Astrocyte (in vitro differentiated cells and primary cell): ENCODE measurements at regions not wholly inside any gene's neighbourhood (a gene's known extent, or its start where the extent isn't known, plus 50 kb on each side); places are given as distances from the start of the nearest gene placed in this dataset.
A peak's percentile ranks its signal among the peaks of the same experiment; 100 is the strongest.

Experiments
- DNase-seq: peaks from one replicate; pipeline ENCODE4 v3.0.0-alpha.2; 2010; ENCODE audit warnings: low read depth
- FAIRE-seq: peaks from 2 replicates; lab custom pipeline; 2011; peaks lifted over from hg19 to GRCh38; lab: Jason Lieb, UNC
- H2AFZ ChIP-seq: 2 replicates; pipeline ENCODE4 v1.6.0; 2012; ENCODE audit warnings: low read depth, low read length, inconsistent platforms
- H3K27ac ChIP-seq: 2 replicates; pipeline ENCODE4 v1.5.1; 2011; ENCODE audit warnings: low read depth, low read length, inconsistent platforms
- H3K27me3 ChIP-seq: 2 replicates; pipeline ENCODE4 v1.6.0; 2011; ENCODE audit warnings: low read length, inconsistent platforms; ENCODE audit not compliant: insufficient read depth
- H3K36me3 ChIP-seq: 2 replicates; pipeline ENCODE4 v1.5.1; 2011; ENCODE audit warnings: low read length, inconsistent platforms; ENCODE audit not compliant: insufficient read depth
- H3K4me1 ChIP-seq: 2 replicates; pipeline ENCODE4 v1.5.1; 2011; ENCODE audit warnings: low read length, inconsistent platforms; ENCODE audit not compliant: insufficient read depth
- H3K4me2 ChIP-seq: 2 replicates; pipeline ENCODE4 v1.6.0; 2012; ENCODE audit warnings: low read length, inconsistent platforms
- H3K4me3 ChIP-seq: 2 replicates; pipeline ENCODE4 v1.5.1; 2011; ENCODE audit warnings: low read depth, mild to moderate bottlenecking, low read length, inconsistent platforms; ENCODE audit not compliant: insufficient read depth
- H3K79me2 ChIP-seq: 2 replicates; pipeline ENCODE4 v1.6.0; 2012; ENCODE audit warnings: mild to moderate bottlenecking, low read length, inconsistent platforms; ENCODE audit not compliant: insufficient read depth
- H3K9ac ChIP-seq: 2 replicates; pipeline ENCODE4 v1.6.0; 2012; ENCODE audit warnings: mild to moderate bottlenecking, low read length, inconsistent platforms
- H3K9me3 ChIP-seq: 2 replicates; pipeline ENCODE4 v1.5.1; 2012; ENCODE audit warnings: low read depth, mild to moderate bottlenecking, low read length, inconsistent platforms; ENCODE audit not compliant: insufficient read depth
- H4K20me1 ChIP-seq: 2 replicates; pipeline ENCODE4 v1.6.0; 2012; ENCODE audit warnings: low read length, inconsistent platforms; ENCODE audit not compliant: insufficient read depth
- H3K27ac Mint-ChIP-seq: one replicate; pipeline ENCODE4 v1.8.0; 2021; ENCODE audit warnings: mild to moderate bottlenecking, mixed read lengths; ENCODE audit not compliant: unreplicated experiment
- H3K27me3 Mint-ChIP-seq: one replicate; pipeline ENCODE4 v1.8.0; 2021; ENCODE audit warnings: low read depth, mixed read lengths; ENCODE audit not compliant: unreplicated experiment
- H3K36me3 Mint-ChIP-seq: one replicate; pipeline ENCODE4 v1.8.0; 2021; ENCODE audit warnings: low read depth, mixed read lengths; ENCODE audit not compliant: unreplicated experiment
- H3K4me1 Mint-ChIP-seq: one replicate; pipeline ENCODE4 v1.8.0; 2021; ENCODE audit warnings: low read depth, mixed read lengths; ENCODE audit not compliant: unreplicated experiment
- H3K4me3 Mint-ChIP-seq: one replicate; pipeline ENCODE4 v1.8.0; 2021; ENCODE audit warnings: mild to moderate bottlenecking, moderate library complexity, mixed read lengths; ENCODE audit not compliant: unreplicated experiment
- H3K9me3 Mint-ChIP-seq: one replicate; pipeline ENCODE4 v1.8.0; 2021; ENCODE audit warnings: mild to moderate bottlenecking, mixed read lengths; ENCODE audit not compliant: unreplicated experiment
- CTCF ChIP-seq: IDR thresholded peaks from 2 replicates; pipeline ENCODE4 v1.5.1; 2011; ENCODE audit warnings: low read depth, mild to moderate bottlenecking, inconsistent platforms, low read length, moderate library complexity; ENCODE audit not compliant: insufficient read depth
- EZH2 ChIP-seq: IDR thresholded peaks from 2 replicates; pipeline ENCODE4 v1.6.1; 2012; ENCODE audit warnings: mild to moderate bottlenecking, low read length, inconsistent platforms; ENCODE audit not compliant: insufficient read depth

- Histone ChIP-seq H3K79me2 (no peaks in the 10 kb centered on the region), H3K36me3 (no peaks in the 10 kb centered on the region), H3K9ac (no peak overlapping the region), H3K27me3 (no peaks in the 10 kb centered on the region), H3K27ac (no peak overlapping the region), H3K4me2 (no peak overlapping the region), H3K9me3 (no peaks in the 10 kb centered on the region), H2AFZ (no peak overlapping the region), H3K4me3 (no peak overlapping the region), H4K20me1 (no peaks in the 10 kb centered on the region), H3K4me1 (no peaks in the 10 kb centered on the region)
- Mint-ChIP-seq H3K4me1 (peaks cover 2% of the 10 kb centered on the region), H3K36me3 (peaks cover 1% of the 10 kb centered on the region), H3K27me3 (no peaks in the 10 kb centered on the region), H3K4me3 (no peak overlapping the region), H3K27ac (no peak overlapping the region), H3K9me3 (no peaks in the 10 kb centered on the region)
- TF ChIP-seq CTCF, result no peak
- no peak for TF ChIP-seq EZH2
- FAIRE-seq (no peak), DNase-seq (no peak)
These were observed 719.7 kb upstream of the GRIA3 start for GRCh38 chrX:122464341-122464740.

- H3K27me3 ChIP-seq, result no peaks in the 10 kb centered on the region
- H3K9ac ChIP-seq, result no peak overlapping the region
- Mint-ChIP-seq H3K4me1 (peaks cover 3% of the 10 kb centered on the region), H3K9me3 (no peaks in the 10 kb centered on the region), H3K27ac (no peak overlapping the region), H3K4me3 (no peak overlapping the region), H3K27me3 (no peaks in the 10 kb centered on the region), H3K36me3 (no peaks in the 10 kb centered on the region)
- FAIRE-seq, result peak; percentile 95
- TF ChIP-seq CTCF (no peak), EZH2 (no peak)
- peak; percentile 46 for DNase-seq
- H3K4me1 ChIP-seq, result no peaks in the 10 kb centered on the region
- H3K36me3 ChIP-seq, result no peaks in the 10 kb centered on the region
- H3K4me2 ChIP-seq, result no peak overlapping the region
- H3K9me3 ChIP-seq, result no peaks in the 10 kb centered on the region
- no peaks in the 10 kb centered on the region for H3K79me2 ChIP-seq
- H3K4me3 ChIP-seq, result no peak overlapping the region
- no peak overlapping the region for H2AFZ ChIP-seq
- H3K27ac ChIP-seq, result no peak overlapping the region
- no peaks in the 10 kb centered on the region for H4K20me1 ChIP-seq
These were observed 708.8 kb upstream of the GRIA3 start for GRCh38 chrX:122475306-122475705.

GRCh38 chrX:122500556-122500955 is 683.5 kb upstream of the GRIA3 start:
- H3K27me3 Mint-ChIP-seq, result no peaks in the 10 kb centered on the region
- no peaks in the 10 kb centered on the region for H3K27me3 ChIP-seq
- DNase-seq (no peak), FAIRE-seq (no peak)
- TF ChIP-seq CTCF, result no peak
- no peak for TF ChIP-seq EZH2
- H3K9me3 ChIP-seq, result no peaks in the 10 kb centered on the region
- no peaks in the 10 kb centered on the region for H3K4me1 ChIP-seq
- H3K4me1 Mint-ChIP-seq, result peaks cover 4% of the 10 kb centered on the region
- H3K4me3 ChIP-seq, result no peak overlapping the region
- H3K36me3 Mint-ChIP-seq, result no peaks in the 10 kb centered on the region
- no peak overlapping the region for H3K27ac Mint-ChIP-seq
- H3K79me2 ChIP-seq, result no peaks in the 10 kb centered on the region
- no peaks in the 10 kb centered on the region for H3K36me3 ChIP-seq
- H4K20me1 ChIP-seq, result no peaks in the 10 kb centered on the region
- no peak overlapping the region for H3K27ac ChIP-seq
- H3K9me3 Mint-ChIP-seq, result no peaks in the 10 kb centered on the region
- no peak overlapping the region for H3K9ac ChIP-seq
- H2AFZ ChIP-seq, result no peak overlapping the region
- H3K4me3 Mint-ChIP-seq, result no peak overlapping the region
- no peak overlapping the region for H3K4me2 ChIP-seq
